ENCODE measurements at regions not wholly inside any gene's neighbourhood (a gene's known extent, or its start where the extent isn't known, plus 50 kb on each side); places are given as distances from the start of the nearest gene placed in this dataset.

- TF ChIP-seq CTCF (IDR thresholded peaks at IDR 0.05) (no peak), POLR2A (IDR thresholded peaks at IDR 0.05) (no peak)
These were observed 586.9 kb upstream of the BRINP1 start for GRCh38 chr9:119956111-119956510.
